DOHH2 (cell line): ENCODE measurements at regions not wholly inside any gene's neighbourhood (a gene's known extent, or its start where the extent isn't known, plus 50 kb on each side); places are given as distances from the start of the nearest gene placed in this dataset.

Source experiments
- H3F3A ChIP-seq: fragments of 200-600 bp; sonication (generic), shearing (Covaris generic); 2 replicates; pipeline ENCODE4 v1.6.0; 2016; ENCODE audit warnings: antibody characterized with exemption, mild to moderate bottlenecking; ENCODE audit not compliant: control insufficient read depth, insufficient read depth
- H3K27ac ChIP-seq: fragments of 200-600 bp; sonication (generic); 2 replicates; pipeline ENCODE4 v1.5.1; 2014; ENCODE audit warnings: low read depth, mild to moderate bottlenecking, low read length, moderate library complexity
- H3K27me3 ChIP-seq: fragments of 200-600 bp; sonication (generic); 2 replicates; pipeline ENCODE4 v1.6.1; 2014; ENCODE audit warnings: mild to moderate bottlenecking, low read length, mixed read lengths; ENCODE audit not compliant: control insufficient read depth
- H3K36me3 ChIP-seq: fragments of 200-600 bp; sonication (generic); 2 replicates; pipeline ENCODE4 v1.6.1; 2014; ENCODE audit warnings: mild to moderate bottlenecking, low read length, moderate library complexity, mixed read lengths; ENCODE audit not compliant: control insufficient read depth
- H3K4me1 ChIP-seq: fragments of 200-600 bp; sonication (generic); 2 replicates; pipeline ENCODE4 v1.6.1; 2014; ENCODE audit warnings: mild to moderate bottlenecking, low read length, mixed read lengths; ENCODE audit not compliant: control insufficient read depth
- H3K4me2 ChIP-seq: fragments of 200-600 bp; sonication (generic); 2 replicates; pipeline ENCODE4 v1.6.0; 2014; ENCODE audit warnings: mild to moderate bottlenecking, low read length, moderate library complexity
- H3K4me3 ChIP-seq: fragments of 200-600 bp; sonication (generic); 2 replicates; pipeline ENCODE4 v1.5.1; 2014; ENCODE audit warnings: mild to moderate bottlenecking, low read length, mixed read lengths
- H3K79me2 ChIP-seq: fragments of 200-600 bp; sonication (generic); 2 replicates; pipeline ENCODE4 v1.6.1; 2014; ENCODE audit warnings: mild to moderate bottlenecking, low read length, mixed read lengths; ENCODE audit not compliant: control insufficient read depth
- H3K9me2 ChIP-seq: fragments of 200-600 bp; sonication (generic); replicated peaks from 2 replicates; pipeline ENCODE4 v1.6.1; 2014; ENCODE audit warnings: mild to moderate bottlenecking, low read length, mixed read lengths; ENCODE audit not compliant: control insufficient read depth
- H3K9me3 ChIP-seq: fragments of 200-600 bp; sonication (generic); 2 replicates; pipeline ENCODE4 v1.6.1; 2014; ENCODE audit warnings: antibody characterized with exemption, low read length, mixed read lengths; ENCODE audit not compliant: control insufficient read depth, insufficient read depth
- H4K20me1 ChIP-seq: fragments of 200-600 bp; sonication (generic); 2 replicates; pipeline ENCODE4 v1.6.0; 2014; ENCODE audit warnings: low read depth, mild to moderate bottlenecking, antibody characterized with exemption, low read length, moderate library complexity; ENCODE audit not compliant: control insufficient read depth, insufficient read depth
- EZH2phosphoT487 ChIP-seq: fragments of 200-600 bp; sonication (generic); IDR thresholded peaks from 2 replicates; pipeline ENCODE4 v1.6.1; 2017; ENCODE audit warnings: borderline replicate concordance, mild to moderate bottlenecking, antibody characterized with exemption, low read length, moderate library complexity, mixed read lengths
- TF ChIP-seq, protein P1 (sequence below): fragments of 200-600 bp; sonication (generic); IDR thresholded peaks from one replicate; pipeline ENCODE4 v1.5.1; 2014; ENCODE audit warnings: antibody characterized with exemption, mild to moderate bottlenecking, low read depth, low read length; ENCODE audit not compliant: poor library complexity, severe bottlenecking

DNA sequence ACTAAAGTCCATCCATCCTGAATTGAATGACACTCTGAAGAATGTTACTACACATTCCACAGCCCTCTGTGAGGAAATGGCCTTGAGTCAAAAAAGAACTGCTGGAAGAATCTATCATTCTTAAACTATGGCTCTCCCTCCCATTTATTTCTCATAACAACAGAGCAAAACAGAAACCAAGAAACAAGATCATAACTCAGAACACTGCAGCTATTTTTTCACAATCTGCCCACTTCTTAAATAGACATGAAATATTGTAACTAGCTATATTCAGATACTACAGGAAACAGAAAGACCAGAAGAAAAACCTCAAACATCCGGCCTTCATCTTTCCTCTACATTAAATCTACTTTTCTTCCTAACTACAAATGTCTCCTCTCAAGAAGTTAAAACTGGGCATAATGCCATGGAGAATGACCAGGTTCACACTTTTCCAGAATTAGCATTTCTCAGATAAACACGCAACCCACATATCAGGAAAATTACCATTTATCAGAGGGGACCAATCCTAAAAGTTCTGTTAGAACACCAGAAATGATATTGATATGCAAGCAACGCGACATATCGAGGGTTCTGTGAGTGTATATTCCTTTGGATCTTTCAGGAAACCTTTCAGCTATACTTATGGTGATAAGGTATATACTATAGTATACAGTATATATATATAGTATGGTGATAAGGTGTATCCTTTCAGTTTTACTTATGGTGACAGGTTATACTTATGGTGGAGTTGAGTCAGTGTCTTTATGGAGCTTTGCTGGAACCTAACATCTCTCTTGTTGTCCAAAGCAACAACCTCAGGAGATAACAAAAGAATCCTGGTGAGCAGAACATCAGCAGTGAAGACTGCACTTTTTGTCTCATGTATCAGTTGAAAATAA lies 60.4 kb upstream of the IRF2 start:
- no peak for TF ChIP-seq EZH2phosphoT487
- TF ChIP-seq, protein P1, sequence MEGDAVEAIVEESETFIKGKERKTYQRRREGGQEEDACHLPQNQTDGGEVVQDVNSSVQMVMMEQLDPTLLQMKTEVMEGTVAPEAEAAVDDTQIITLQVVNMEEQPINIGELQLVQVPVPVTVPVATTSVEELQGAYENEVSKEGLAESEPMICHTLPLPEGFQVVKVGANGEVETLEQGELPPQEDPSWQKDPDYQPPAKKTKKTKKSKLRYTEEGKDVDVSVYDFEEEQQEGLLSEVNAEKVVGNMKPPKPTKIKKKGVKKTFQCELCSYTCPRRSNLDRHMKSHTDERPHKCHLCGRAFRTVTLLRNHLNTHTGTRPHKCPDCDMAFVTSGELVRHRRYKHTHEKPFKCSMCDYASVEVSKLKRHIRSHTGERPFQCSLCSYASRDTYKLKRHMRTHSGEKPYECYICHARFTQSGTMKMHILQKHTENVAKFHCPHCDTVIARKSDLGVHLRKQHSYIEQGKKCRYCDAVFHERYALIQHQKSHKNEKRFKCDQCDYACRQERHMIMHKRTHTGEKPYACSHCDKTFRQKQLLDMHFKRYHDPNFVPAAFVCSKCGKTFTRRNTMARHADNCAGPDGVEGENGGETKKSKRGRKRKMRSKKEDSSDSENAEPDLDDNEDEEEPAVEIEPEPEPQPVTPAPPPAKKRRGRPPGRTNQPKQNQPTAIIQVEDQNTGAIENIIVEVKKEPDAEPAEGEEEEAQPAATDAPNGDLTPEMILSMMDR = no peak
- H3K4me2 ChIP-seq = peak overlapping the region; percentile 88
- no peaks in the 10 kb centered on the region for H4K20me1 ChIP-seq
- H3K27ac ChIP-seq = peak overlapping the region; percentile 67
- peak overlapping the region; percentile 61 for H3K4me3 ChIP-seq
- no peaks in the 10 kb centered on the region for H3K27me3 ChIP-seq
- no peaks in the 10 kb centered on the region for H3K9me2 ChIP-seq
- H3K9me3 ChIP-seq = no peaks in the 10 kb centered on the region
- no peaks in the 10 kb centered on the region for H3K36me3 ChIP-seq
- H3K4me1 ChIP-seq = peaks cover 61% of the 10 kb centered on the region
- H3K79me2 ChIP-seq = peaks cover 6% of the 10 kb centered on the region; the same call in 1 of the 2 replicates
- peaks cover 20% of the 10 kb centered on the region for H3F3A ChIP-seq

DNA sequence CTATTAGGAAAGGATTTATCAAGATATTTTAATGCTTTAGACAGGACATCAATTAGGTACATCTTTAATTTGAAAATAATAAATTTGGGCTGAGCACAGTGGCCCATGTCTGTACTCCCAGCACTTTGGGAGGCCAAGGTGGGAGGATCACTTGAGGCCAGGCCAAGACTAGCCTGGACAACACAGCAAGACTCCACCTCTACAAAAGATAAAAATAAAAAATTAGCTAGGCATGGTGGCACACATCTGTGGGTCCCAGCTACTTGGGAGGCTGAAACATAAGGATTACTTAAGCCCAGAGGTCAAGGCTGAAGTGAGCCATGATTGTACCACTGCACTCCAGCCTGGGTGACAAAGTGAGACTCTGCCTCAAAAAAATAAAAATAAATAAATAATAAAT lies 59.6 kb upstream of the IRF2 start:
- Histone ChIP-seq H3K4me2 (peak overlapping the region; percentile 88), H3K4me1 (peaks cover 62% of the 10 kb centered on the region), H3K79me2 (peaks cover 6% of the 10 kb centered on the region; the same call in 1 of the 2 replicates), H3K9me3 (no peaks in the 10 kb centered on the region), H3K4me3 (peak overlapping the region; percentile 61), H3F3A (peaks cover 20% of the 10 kb centered on the region), H3K9me2 (no peaks in the 10 kb centered on the region), H4K20me1 (no peaks in the 10 kb centered on the region), H3K27ac (peak overlapping the region; percentile 67; the same call in 1 of the 2 replicates), H3K36me3 (no peaks in the 10 kb centered on the region), H3K27me3 (no peaks in the 10 kb centered on the region)
- no peak for TF ChIP-seq EZH2phosphoT487
- TF ChIP-seq, protein P1 = no peak

DNA sequence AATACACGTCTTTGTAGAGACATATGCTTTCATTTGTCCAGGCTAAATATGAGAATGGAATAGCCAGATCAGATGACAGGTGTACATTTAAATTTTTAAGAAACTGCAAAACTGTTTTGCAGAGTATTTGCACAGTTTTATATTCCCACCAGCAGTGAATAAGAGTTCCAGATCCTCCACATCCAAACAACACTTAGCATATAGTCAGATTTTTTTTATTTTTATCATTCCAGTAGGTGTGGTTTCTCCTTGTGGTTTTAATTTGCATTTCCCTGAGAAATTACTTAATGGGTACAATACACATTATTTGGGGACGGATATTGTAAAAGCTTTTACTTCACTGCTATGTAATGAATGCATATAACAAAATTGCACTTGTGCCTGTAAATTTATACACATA lies 56.7 kb upstream of the IRF2 start:
- no peak for TF ChIP-seq EZH2phosphoT487
- TF ChIP-seq, protein P1 = no peak
- Histone ChIP-seq H3K9me2 (no peaks in the 10 kb centered on the region), H3F3A (peaks cover 12% of the 10 kb centered on the region), H3K79me2 (no peaks in the 10 kb centered on the region), H3K4me2 (peak overlapping the region; percentile 22), H4K20me1 (no peaks in the 10 kb centered on the region), H3K36me3 (no peaks in the 10 kb centered on the region), H3K4me1 (peaks cover 52% of the 10 kb centered on the region), H3K9me3 (no peaks in the 10 kb centered on the region), H3K27me3 (no peaks in the 10 kb centered on the region), H3K27ac (no peak overlapping the region), H3K4me3 (0 out of 2 replicates have a peak overlapping the region, but pooled peaks have one; percentile 1)
